Thoracic aorta (tissue), 2 donors: ENCODE measurements at regions not wholly inside any gene's neighbourhood (a gene's known extent, or its start where the extent isn't known, plus 50 kb on each side); places are given as distances from the start of the nearest gene placed in this dataset.
A peak's percentile ranks its signal among the peaks of the same experiment; 100 is the strongest.

Experiments
- ATAC-seq: fragments of 150-250 bp; one replicate; pipeline ENCODE4 v1.8.0; 2017; ENCODE audit warnings: low read depth; ENCODE audit not compliant: insufficient number of reproducible peaks, low FRiP score
- DNase-seq: peaks from one replicate; pipeline ENCODE4 v3.0.0-alpha.2; 2020; ENCODE audit warnings: low spot score
- H3K27ac ChIP-seq, 2 donors: fragments of 200-600 bp; sonication (generic); 1 replicate in 1 of 2; 2 replicates in 1 of 2; pipeline ENCODE4 v1.5.1; 2016; ENCODE audit warnings: mild to moderate bottlenecking in 2 of 2, moderate library complexity in 2 of 2
- H3K27me3 ChIP-seq: fragments of 200-600 bp; sonication (generic); replicated peaks from 2 replicates; pipeline ENCODE4 v1.6.0; 2016; ENCODE audit warnings: mild to moderate bottlenecking; ENCODE audit not compliant: insufficient read depth
- H3K36me3 ChIP-seq: fragments of 200-600 bp; sonication (generic); one replicate; pipeline ENCODE4 v1.5.1; 2016
- H3K4me1 ChIP-seq, 2 donors: fragments of 200-600 bp; sonication (generic); 1 replicate in 1 of 2; 2 replicates in 1 of 2; pipeline versions ENCODE4 v1.5.1 to v1.6.0; 2016; ENCODE audit warnings: low read depth in 2 of 2, mild to moderate bottlenecking in 1 of 2; ENCODE audit not compliant: control insufficient read depth in 1 of 2
- H3K4me3 ChIP-seq: fragments of 200-600 bp; sonication (generic); 2 replicates; pipeline ENCODE4 v1.5.1; 2016; ENCODE audit warnings: mild to moderate bottlenecking
- H3K9me3 ChIP-seq: fragments of 200-600 bp; sonication (generic); 2 replicates; pipeline ENCODE4 v1.5.1; 2016
- CTCF ChIP-seq: fragments of 200-600 bp; sonication (generic); IDR thresholded peaks from one replicate; pipeline ENCODE4 v1.5.1; 2019; ENCODE audit warnings: antibody characterized with exemption

GRCh38 chr10:44567471-44567870 is 182.6 kb upstream of the CXCL12 start:
- H3K27ac ChIP-seq = no peak overlapping the region
- ATAC-seq = no peak
- no peak for DNase-seq
- H3K4me3 ChIP-seq = no peak overlapping the region
- no peak for TF ChIP-seq CTCF
- no peaks in the 10 kb centered on the region for H3K9me3 ChIP-seq
- H3K4me1 ChIP-seq = peaks cover 7 to 24% of the 10 kb centered on the region in 2 donors
- no peaks in the 10 kb centered on the region for H3K36me3 ChIP-seq
- H3K27me3 ChIP-seq = no peaks in the 10 kb centered on the region

DNA sequence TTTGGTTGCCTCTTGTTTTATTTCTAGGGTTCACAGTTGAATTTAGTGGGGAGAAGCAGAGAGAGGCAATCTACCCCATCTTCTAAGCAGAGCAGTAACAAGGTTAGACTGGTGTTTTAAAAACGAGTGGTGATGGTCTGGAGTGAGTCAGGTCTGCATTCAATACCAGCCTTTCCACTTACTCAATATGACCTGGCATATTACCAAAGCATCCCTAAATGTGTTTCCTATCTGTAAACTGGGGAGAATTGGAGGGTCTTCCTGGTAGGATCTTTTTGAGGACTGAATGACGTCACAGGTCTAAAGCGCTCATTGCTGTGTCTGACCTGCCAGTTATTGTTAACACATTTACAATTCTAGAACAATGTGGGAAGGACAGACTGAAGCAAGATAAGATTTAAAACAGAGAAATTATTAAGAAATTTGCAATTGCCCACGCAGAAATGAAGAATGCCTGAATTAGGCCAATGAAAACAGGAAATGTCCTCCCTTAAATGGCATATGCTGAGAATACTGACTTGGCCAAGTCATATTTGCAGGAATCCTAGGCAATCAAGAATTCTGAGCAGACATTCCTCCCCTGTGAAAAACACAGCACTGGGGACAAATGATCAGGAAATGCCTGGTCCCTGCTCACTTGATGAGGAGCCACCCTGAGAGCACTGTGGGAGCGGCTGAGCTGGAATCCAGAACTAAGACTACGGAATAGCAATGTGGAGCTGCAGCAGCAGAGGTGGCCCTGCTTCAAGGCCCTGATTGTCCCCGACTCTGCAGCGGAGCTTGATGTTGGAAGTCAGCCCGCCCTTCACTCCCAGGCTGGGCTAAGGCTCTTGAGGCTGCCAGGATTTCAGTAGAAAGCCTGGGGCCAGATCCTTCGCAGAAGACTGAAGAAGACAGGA is 184.5 kb upstream of the CXCL12 start:
- ATAC-seq (peak; percentile 70), DNase-seq (no peak)
- H3K9me3 ChIP-seq = no peaks in the 10 kb centered on the region
- no peak for TF ChIP-seq CTCF
- peaks cover 7 to 24% of the 10 kb centered on the region in 2 donors for H3K4me1 ChIP-seq
- H3K27ac ChIP-seq = peak overlapping the region; percentile 70 to 71
- no peaks in the 10 kb centered on the region for H3K36me3 ChIP-seq
- peak overlapping the region; percentile 42 for H3K4me3 ChIP-seq
- no peaks in the 10 kb centered on the region for H3K27me3 ChIP-seq

DNA sequence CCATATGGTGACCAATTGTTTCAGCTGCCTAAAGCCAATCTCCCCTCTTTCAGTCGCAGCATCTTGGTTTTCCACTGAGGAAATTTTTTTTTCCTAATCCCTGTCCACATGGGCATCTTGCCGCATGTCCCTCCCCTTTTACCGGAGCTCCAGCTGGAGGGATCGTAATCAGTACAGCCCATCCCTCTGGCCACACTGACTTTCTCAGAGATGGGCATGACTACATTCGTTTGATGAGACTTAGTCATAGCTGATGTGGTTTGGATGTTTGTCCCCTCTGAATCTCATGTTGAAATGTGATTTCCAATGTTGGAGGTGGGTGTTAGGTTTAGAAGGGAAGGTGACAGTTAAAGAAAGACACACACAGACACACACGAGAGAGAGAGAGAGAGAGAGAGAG is 186.8 kb upstream of the CXCL12 start:
- peaks cover 7 to 24% of the 10 kb centered on the region in 2 donors for H3K4me1 ChIP-seq
- H3K27me3 ChIP-seq = no peaks in the 10 kb centered on the region
- no peaks in the 10 kb centered on the region for H3K9me3 ChIP-seq
- DNase-seq (no peak), ATAC-seq (no peak)
- no peak overlapping the region for H3K4me3 ChIP-seq
- H3K36me3 ChIP-seq = no peaks in the 10 kb centered on the region
- no peak for TF ChIP-seq CTCF
- H3K27ac ChIP-seq = no peak overlapping the region

GRCh38 chr10:44572146-44572545 is 187.2 kb upstream of the CXCL12 start:
- Histone ChIP-seq H3K9me3 (no peaks in the 10 kb centered on the region), H3K4me1 (peaks cover 7 to 24% of the 10 kb centered on the region in 2 donors), H3K36me3 (no peaks in the 10 kb centered on the region), H3K27me3 (no peaks in the 10 kb centered on the region), H3K4me3 (no peak overlapping the region), H3K27ac (no peak overlapping the region)
- TF ChIP-seq CTCF = no peak
- ATAC-seq (no peak), DNase-seq (no peak)

DNA sequence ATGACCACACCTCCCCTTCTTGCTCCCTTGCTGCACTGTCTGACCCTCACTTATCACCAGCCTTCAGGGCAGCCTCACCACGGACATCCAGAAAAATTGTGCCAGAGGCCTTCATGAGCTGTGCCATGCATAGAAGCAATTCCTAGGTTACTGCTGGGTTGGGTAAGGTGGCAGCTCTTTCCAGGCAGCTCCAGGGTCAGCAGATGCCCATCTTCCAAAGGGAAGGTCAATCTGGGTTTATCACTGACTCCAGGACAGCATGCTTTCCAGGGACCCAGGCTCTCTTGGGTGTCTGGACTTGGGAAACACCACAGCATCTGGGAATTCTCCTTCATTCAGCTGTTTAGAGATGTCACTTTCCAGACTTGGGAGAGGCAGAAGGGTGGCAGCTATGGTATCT is 188.9 kb upstream of the CXCL12 start:
- Histone ChIP-seq H3K27me3 (no peaks in the 10 kb centered on the region), H3K9me3 (no peaks in the 10 kb centered on the region), H3K4me3 (no peak overlapping the region), H3K4me1 (peaks cover 7 to 24% of the 10 kb centered on the region in 2 donors), H3K27ac (no peak overlapping the region), H3K36me3 (no peaks in the 10 kb centered on the region)
- no peak for DNase-seq
- no peak for TF ChIP-seq CTCF
- ATAC-seq = no peak
